Endothelial cell of umbilical vein (primary cell): ENCODE measurements at regions not wholly inside any gene's neighbourhood (a gene's known extent, or its start where the extent isn't known, plus 50 kb on each side); places are given as distances from the start of the nearest gene placed in this dataset.

ENCODE experiments used
- BruUV-seq: library from RNA; stranded (reverse); fragments of 400-500 nt; replicated peaks from 2 replicates; lab custom pipeline; 2021; lab: Mats Ljungman, UMichigan
- CTCF ChIA-PET: fragments of 300-600, 350-600 bp; sonication (Branson Sonifier 250); formaldehyde crosslinking; loops from one replicate; lab custom pipeline; 2021; ENCODE audit warnings: antibody characterized with exemption, inconsistent platforms; lab: Charles Lee
- POLR2A ChIA-PET: fragments of 300-600, 350-600 bp; sonication (Branson Sonifier 250); formaldehyde crosslinking; loops from one replicate; lab custom pipeline; 2021; ENCODE audit warnings: antibody characterized with exemption, inconsistent platforms; lab: Charles Lee
- DNase-seq: peaks from one replicate; pipeline ENCODE4 v3.0.0-alpha.2; 2011; ENCODE audit warnings: low read depth, low spot score
- FAIRE-seq: peaks from 2 replicates; lab custom pipeline; 2011; peaks lifted over from hg19 to GRCh38; lab: Jason Lieb, UNC
- H2AFZ ChIP-seq: 2 replicates; pipeline ENCODE4 v1.6.0; 2012; ENCODE audit warnings: low read depth, low read length, control low read depth, inconsistent platforms
- H3K27ac ChIP-seq: 2 replicates; pipeline ENCODE4 v1.5.1; 2011; ENCODE audit warnings: low read depth, mild to moderate bottlenecking, control low read depth, low read length, moderate library complexity; ENCODE audit not compliant: insufficient read depth
- H3K27me3 ChIP-seq, 2 experiments: 2 replicates each; pipeline versions ENCODE4 v1.6.0 to v1.6.1; 2011; ENCODE audit warnings: low read length in 2 of 2, mixed read lengths in 1 of 2; ENCODE audit not compliant: control insufficient read depth in 2 of 2, insufficient read depth in 2 of 2
- H3K36me3 ChIP-seq, 2 experiments: 2 replicates in 1 of 2; 3 replicates in 1 of 2; pipeline ENCODE4 v1.5.1; 2011; ENCODE audit warnings: low read length in 2 of 2, mild to moderate bottlenecking in 1 of 2, moderate library complexity in 1 of 2; ENCODE audit not compliant: control insufficient read depth in 2 of 2, insufficient read depth in 2 of 2; ENCODE audit errors: extremely low read depth in 1 of 2
- H3K4me1 ChIP-seq: 3 replicates; pipeline ENCODE4 v1.5.1; 2011; ENCODE audit warnings: mild to moderate bottlenecking, low read length; ENCODE audit not compliant: control insufficient read depth, insufficient read depth; ENCODE audit errors: extremely low read depth
- H3K4me2 ChIP-seq: 2 replicates; pipeline ENCODE4 v1.6.1; 2011; ENCODE audit warnings: low read length, control low read depth, mixed read lengths; ENCODE audit not compliant: insufficient read depth
- H3K4me3 ChIP-seq, 3 experiments: fragments of 200-600 bp in 1 of 3; sonication (generic), shearing (Covaris generic) in 1 of 3; replicated peaks in 1 of 3; 2 replicates each; pipeline ENCODE4 v1.5.1; 2011 to 2016; ENCODE audit warnings: control low read depth in 3 of 3, low read length in 3 of 3, mild to moderate bottlenecking in 2 of 3, inconsistent platforms in 1 of 3, low read depth in 1 of 3, moderate library complexity in 1 of 3; ENCODE audit not compliant: insufficient read depth in 1 of 3
- H3K79me2 ChIP-seq: 2 replicates; pipeline ENCODE4 v1.6.0; 2012; ENCODE audit warnings: low read length, inconsistent platforms; ENCODE audit not compliant: control insufficient read depth, insufficient read depth
- H3K9ac ChIP-seq: replicated peaks from 2 replicates; pipeline ENCODE3; 2011; ENCODE audit warnings: low read length, control low read depth; ENCODE audit not compliant: insufficient read depth; ENCODE audit errors: extremely low read depth
- H3K9me1 ChIP-seq: replicated peaks from 3 replicates; pipeline ENCODE4 v1.6.0; 2011; ENCODE audit warnings: mild to moderate bottlenecking, low read length; ENCODE audit not compliant: control insufficient read depth, insufficient read depth; ENCODE audit errors: extremely low read depth
- H3K9me3 ChIP-seq: replicated peaks from 2 replicates; pipeline ENCODE4 v1.5.1; 2012; ENCODE audit warnings: low read length, inconsistent platforms; ENCODE audit not compliant: control insufficient read depth, insufficient read depth
- H4K20me1 ChIP-seq: replicated peaks from 2 replicates; pipeline ENCODE3; 2011; ENCODE audit warnings: mild to moderate bottlenecking, low read length; ENCODE audit not compliant: control insufficient read depth, insufficient read depth; ENCODE audit errors: extremely low read depth
- EZH2 ChIP-seq: IDR thresholded peaks from 2 replicates; pipeline ENCODE4 v1.6.1; 2012; ENCODE audit warnings: borderline replicate concordance, low read depth, mild to moderate bottlenecking, moderate library complexity, low read length, inconsistent platforms; ENCODE audit not compliant: severe bottlenecking
- FOS ChIP-seq: IDR thresholded peaks from 2 replicates; pipeline ENCODE4 v1.6.1; 2011; ENCODE audit warnings: mild to moderate bottlenecking, low read length, moderate library complexity, borderline replicate concordance; ENCODE audit not compliant: insufficient read depth
- GATA2 ChIP-seq: IDR thresholded peaks from 2 replicates; pipeline ENCODE4 v1.7.0; 2011; ENCODE audit warnings: low read depth, mild to moderate bottlenecking, moderate library complexity, mixed read lengths, low read length; ENCODE audit not compliant: insufficient read length, insufficient read depth
- JUN ChIP-seq: IDR thresholded peaks from 2 replicates; pipeline ENCODE4 v1.6.1; 2011; ENCODE audit warnings: borderline replicate concordance, low read depth; ENCODE audit not compliant: insufficient read length, insufficient read depth
- MYC ChIP-seq: IDR thresholded peaks from one replicate; pipeline ENCODE4 v1.6.1; 2011; ENCODE audit warnings: mild to moderate bottlenecking, low read depth, low read length
- POLR2A ChIP-seq: IDR thresholded peaks from 2 replicates; pipeline ENCODE4 v1.6.1; 2012; ENCODE audit warnings: low read depth, mild to moderate bottlenecking, control low read depth, low read length
- POLR2AphosphoS5 ChIP-seq: IDR thresholded peaks from 2 replicates; pipeline ENCODE4 v1.6.1; 2012; ENCODE audit warnings: low read depth, mild to moderate bottlenecking, control low read depth, low read length, moderate library complexity; ENCODE audit not compliant: insufficient read depth
- dilution Hi-C: fragments of 300-500 bp; cut with MboI; formaldehyde crosslinking; loops from one replicate; pipeline ENCODE4 v1.15.0; 2019; ENCODE audit warnings: low sequenced_read_pairs; ENCODE audit not compliant: extremely low pct_ligation_motif_present
- intact Hi-C: fragments of 100-400 bp; cut with micrococcal nuclease; formaldehyde crosslinking; loops from one replicate; pipeline ENCODE4 v1.10.0; 2022
- TF ChIP-seq, protein P1 (sequence below): IDR thresholded peaks from 2 replicates; pipeline ENCODE4 v1.6.1; 2011; ENCODE audit not compliant: insufficient read depth, insufficient read length
- TF ChIP-seq, protein P2 (sequence below), 2 donors: IDR thresholded peaks; 1 replicate in 1 of 2; 2 replicates in 1 of 2; pipeline ENCODE4 v1.5.1; 2011; ENCODE audit warnings: low read length in 2 of 2, mild to moderate bottlenecking in 2 of 2, moderate library complexity in 2 of 2, control low read depth in 1 of 2, inconsistent platforms in 1 of 2, low read depth in 1 of 2; ENCODE audit not compliant: insufficient read depth in 1 of 2; ENCODE audit errors: extremely low read depth in 1 of 2

DNA sequence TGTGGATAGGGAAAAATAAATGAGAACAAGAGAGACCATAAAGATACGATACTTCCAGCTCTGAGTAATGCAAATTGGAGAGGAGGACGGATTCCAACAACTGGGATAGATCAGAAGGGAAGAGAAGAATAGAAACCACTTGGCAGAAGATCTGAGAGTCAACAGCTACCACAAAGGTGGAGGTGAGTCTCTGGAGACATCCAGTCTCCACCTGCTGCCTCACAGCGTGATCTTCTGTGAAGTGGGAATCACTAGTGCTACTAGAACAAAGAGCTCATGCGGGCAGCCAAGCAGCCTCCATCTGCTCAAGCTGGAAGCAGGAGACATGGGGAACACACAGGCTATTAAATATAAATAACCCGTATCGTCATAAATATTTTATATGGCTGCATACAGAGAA is 558.5 kb upstream of the CFAP20DC start:
- dilution Hi-C loops = no loop called here

More for the DNA sequence above, 558.5 kb upstream of the CFAP20DC start:
- Histone ChIP-seq H3K27me3 (no peaks in the 10 kb centered on the region), H3K4me2 (no peak overlapping the region), H3K9me3 (no peaks in the 10 kb centered on the region), H3K4me3 (no peak overlapping the region), H2AFZ (no peak overlapping the region), H3K27ac (no peak overlapping the region), H3K79me2 (no peaks in the 10 kb centered on the region), H3K9ac (no peak overlapping the region), H3K4me1 (no peaks in the 10 kb centered on the region), H4K20me1 (no peaks in the 10 kb centered on the region), H3K36me3 (no peaks in the 10 kb centered on the region), H3K9me1 (no peaks in the 10 kb centered on the region)
- FAIRE-seq (no peak), DNase-seq (no peak)
- no peak for TF ChIP-seq POLR2AphosphoS5
- no peak for TF ChIP-seq EZH2
- TF ChIP-seq, protein P1, sequence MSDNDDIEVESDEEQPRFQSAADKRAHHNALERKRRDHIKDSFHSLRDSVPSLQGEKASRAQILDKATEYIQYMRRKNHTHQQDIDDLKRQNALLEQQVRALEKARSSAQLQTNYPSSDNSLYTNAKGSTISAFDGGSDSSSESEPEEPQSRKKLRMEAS = no peak
- TF ChIP-seq JUN = no peak
- no peak for TF ChIP-seq MYC
- TF ChIP-seq, protein P2, sequence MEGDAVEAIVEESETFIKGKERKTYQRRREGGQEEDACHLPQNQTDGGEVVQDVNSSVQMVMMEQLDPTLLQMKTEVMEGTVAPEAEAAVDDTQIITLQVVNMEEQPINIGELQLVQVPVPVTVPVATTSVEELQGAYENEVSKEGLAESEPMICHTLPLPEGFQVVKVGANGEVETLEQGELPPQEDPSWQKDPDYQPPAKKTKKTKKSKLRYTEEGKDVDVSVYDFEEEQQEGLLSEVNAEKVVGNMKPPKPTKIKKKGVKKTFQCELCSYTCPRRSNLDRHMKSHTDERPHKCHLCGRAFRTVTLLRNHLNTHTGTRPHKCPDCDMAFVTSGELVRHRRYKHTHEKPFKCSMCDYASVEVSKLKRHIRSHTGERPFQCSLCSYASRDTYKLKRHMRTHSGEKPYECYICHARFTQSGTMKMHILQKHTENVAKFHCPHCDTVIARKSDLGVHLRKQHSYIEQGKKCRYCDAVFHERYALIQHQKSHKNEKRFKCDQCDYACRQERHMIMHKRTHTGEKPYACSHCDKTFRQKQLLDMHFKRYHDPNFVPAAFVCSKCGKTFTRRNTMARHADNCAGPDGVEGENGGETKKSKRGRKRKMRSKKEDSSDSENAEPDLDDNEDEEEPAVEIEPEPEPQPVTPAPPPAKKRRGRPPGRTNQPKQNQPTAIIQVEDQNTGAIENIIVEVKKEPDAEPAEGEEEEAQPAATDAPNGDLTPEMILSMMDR (IDR thresholded peaks at IDR 0.05; ENCODE audit: extremely low read depth in 1 of 2, insufficient read depth in 1 of 2, low read depth in 1 of 2, low read length in 2 of 2) = no peak
- no peak for TF ChIP-seq POLR2A
- TF ChIP-seq FOS = no peak
- TF ChIP-seq GATA2 = no peak
- no TSS peak for BruUV-seq
- CTCF ChIA-PET = no interaction called here
- intact Hi-C loops = no loop called here
- POLR2A ChIA-PET = no interaction called here
